Superior temporal gyrus (tissue), 1 donor: ENCODE measurements at regions not wholly inside any gene's neighbourhood (a gene's known extent, or its start where the extent isn't known, plus 50 kb on each side); places are given as distances from the start of the nearest gene placed in this dataset.
"Not testable (repeated sequence)": the region's sequence is repeated elsewhere in the genome, so short reads cannot be mapped to it uniquely, and the experiment has no call there.

ENCODE experiments used
- DNase-seq: peaks from one replicate; pipeline ENCODE4 v3.0.0-alpha.2; 2016; ENCODE audit errors: extremely low spot score

DNA sequence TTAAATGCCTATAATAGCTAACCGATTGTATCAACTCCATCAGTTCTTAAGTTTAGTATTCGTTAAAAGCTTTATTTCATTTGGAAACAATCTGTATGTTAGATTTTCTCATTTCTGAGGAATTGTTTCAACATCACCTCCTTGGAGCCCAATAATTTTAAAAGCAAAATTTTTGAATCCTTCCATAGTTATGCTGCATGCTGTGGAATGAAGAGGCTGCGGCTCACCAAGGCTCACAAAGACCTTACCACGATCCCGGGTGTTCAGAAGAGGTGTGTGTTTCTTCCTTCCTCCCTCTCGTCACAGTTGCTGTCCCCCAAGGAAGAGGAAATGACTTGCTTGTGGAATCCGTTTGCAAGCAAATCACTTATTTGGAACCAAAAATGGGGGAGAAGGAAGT lies 143.8 kb downstream of the FGF1 start:
- no peak for DNase-seq

- DNase-seq: no peak
Measured at GRCh38 chr5:142540922-142541422, 144.9 kb downstream of the FGF1 start.

- no peak for DNase-seq
Measured at GRCh38 chr5:142539154-142539740, 146.6 kb downstream of the FGF1 start.

GRCh38 chr5:142537938-142538337 lies 148.0 kb downstream of the FGF1 start:
- no peak for DNase-seq

- no peak for DNase-seq
Measured at GRCh38 chr5:142532781-142533176, 153.1 kb downstream of the FGF1 start.

DNA sequence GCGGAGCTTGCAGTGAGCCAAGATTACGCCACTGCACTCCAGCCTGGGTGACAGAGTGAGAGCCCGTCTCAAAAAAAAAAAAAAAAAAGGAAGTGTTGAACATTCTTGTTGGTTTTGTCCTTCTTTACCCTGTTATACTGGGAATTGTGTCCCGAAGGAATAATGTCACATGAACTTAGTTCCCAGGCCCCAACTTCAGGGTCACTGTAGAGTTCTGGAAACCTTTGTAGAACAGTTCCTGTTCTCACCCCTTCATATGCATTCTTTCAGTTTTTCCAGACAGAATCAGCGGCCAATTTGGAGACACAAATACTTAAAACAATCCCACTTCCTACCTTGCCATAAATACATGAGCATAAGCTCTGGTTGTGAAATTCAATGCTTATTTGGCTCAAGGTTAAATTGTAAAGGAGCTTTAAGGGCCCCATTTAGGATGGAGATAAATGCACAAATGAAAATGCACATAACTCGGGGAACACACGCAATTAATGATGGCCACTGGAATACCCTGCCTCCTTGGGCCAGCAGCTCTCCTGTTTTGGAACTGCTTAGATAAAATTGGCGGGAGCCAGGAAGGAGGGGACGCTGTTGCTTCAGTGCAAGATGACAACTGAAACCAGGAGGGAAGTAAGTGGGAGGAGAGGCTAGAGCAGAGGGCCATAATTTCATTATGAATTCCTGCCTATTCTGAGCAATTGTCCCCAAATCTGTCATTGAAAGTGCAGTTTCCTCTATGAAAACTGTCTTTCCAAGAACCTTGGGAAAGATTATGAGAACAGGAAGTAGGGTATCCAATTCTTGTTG lies 153.7 kb downstream of the FGF1 start:
- no peak for DNase-seq

GRCh38 chr5:142530904-142531303 lies 155.0 kb downstream of the FGF1 start:
- no peak for DNase-seq

GRCh38 chr5:142529626-142530278 lies 156.1 kb downstream of the FGF1 start:
- DNase-seq: no peak

DNA sequence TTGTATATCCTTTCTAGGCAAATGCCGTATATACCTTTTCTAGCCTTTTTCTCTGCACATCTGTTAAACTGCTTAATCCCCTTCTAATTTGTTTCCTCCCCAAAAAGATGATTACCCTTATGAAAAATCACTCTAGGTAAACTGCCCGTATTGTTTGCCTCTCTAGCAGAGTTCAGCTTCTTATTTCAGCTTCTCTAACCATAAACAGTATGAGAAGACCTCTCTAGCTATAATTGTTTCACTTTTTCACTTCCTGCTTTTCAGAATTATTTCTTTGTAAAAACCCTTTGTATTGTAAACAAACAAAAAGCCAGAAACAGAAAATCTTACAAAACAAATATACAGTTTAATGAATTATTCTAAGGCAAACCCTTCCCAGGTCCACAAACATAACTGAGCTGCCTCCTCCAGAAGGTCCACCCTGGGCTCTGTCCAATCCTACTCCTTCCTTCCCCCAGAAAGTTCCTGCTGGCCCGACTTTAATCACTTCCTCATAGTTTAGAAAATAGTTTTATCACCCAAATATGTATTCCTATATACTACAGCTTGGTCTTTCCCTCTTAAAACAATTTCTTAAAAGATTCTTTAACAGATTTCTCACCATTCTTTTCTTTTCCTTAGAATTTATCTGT lies 158.1 kb downstream of the FGF1 start:
- DNase-seq: no peak

- no peak for DNase-seq
Measured at GRCh38 chr5:142527234-142527633, 158.7 kb downstream of the FGF1 start.

DNA sequence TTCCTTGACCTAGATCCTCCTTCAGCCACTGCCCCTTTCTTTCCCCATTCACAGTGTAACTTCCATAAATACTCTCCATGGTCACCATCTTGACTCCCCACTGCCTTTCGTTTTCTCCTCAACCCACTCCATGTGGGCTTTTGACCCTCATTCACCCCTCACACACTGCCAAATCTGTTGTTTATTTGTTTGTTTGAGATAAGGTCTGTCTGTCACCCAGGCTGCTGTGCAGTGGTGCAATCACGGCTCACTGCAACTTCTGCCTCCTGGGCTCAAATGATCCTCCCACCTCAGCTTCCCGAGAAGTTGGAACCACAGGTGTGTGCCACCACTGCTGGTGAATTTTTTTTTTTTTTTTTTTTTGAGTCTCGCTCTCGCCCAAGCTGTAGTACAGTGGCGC lies 162.9 kb downstream of the FGF1 start:
- no peak for DNase-seq

GRCh38 chr5:142521706-142522105 lies 164.2 kb downstream of the FGF1 start:
- DNase-seq: no peak

GRCh38 chr5:142520885-142521284 lies 165.0 kb downstream of the FGF1 start:
- no peak for DNase-seq

DNA sequence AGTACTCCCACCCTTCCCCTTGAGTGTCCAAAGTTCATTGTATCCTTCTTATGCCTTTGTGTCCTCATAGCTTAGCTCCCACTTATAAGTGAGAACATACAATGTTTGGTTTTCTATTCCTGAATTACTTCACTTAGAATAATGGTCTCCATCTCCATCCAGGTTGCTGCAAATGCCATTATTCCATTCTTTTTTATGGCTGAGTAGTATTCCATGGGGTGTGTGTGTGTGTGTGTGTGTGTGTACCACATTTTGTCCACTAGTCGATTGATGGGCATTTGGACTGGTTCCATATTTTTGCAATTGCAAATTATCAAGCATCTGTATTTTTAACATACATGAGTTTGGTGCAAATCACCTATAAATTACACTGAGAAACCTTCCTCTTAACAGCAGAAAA lies 166.0 kb downstream of the FGF1 start:
- not testable (repeated sequence) for DNase-seq

- DNase-seq: no peak
Measured at GRCh38 chr5:142517840-142518239, 168.1 kb downstream of the FGF1 start.

GRCh38 chr5:142516732-142517131 lies 169.2 kb downstream of the FGF1 start:
- DNase-seq: no peak

DNA sequence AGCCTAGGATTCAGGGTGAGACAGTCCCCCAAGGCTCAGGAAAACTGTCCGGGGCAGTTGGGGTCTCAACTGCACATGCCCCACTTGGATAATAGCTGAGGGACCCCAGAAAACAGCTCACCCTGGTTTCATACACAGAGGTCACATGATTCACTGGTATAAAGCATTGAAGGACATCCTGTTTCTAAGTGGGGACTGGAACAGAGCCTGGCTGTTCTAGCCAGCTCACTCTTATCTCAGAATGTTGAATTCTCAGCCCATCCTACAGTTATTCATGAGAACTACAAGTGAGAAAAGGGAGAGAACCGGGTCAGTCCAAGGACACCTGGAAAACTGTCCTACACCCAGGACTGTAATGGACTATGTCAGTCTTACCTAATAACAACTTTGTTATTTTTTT lies 170.9 kb downstream of the FGF1 start:
- no peak for DNase-seq

- DNase-seq: no peak
Measured at GRCh38 chr5:142514196-142514595, 171.7 kb downstream of the FGF1 start.

- DNase-seq: no peak
Measured at GRCh38 chr5:142512043-142513042, 173.5 kb downstream of the FGF1 start.

GRCh38 chr5:142511358-142511757 lies 174.5 kb downstream of the FGF1 start:
- no peak for DNase-seq

DNA sequence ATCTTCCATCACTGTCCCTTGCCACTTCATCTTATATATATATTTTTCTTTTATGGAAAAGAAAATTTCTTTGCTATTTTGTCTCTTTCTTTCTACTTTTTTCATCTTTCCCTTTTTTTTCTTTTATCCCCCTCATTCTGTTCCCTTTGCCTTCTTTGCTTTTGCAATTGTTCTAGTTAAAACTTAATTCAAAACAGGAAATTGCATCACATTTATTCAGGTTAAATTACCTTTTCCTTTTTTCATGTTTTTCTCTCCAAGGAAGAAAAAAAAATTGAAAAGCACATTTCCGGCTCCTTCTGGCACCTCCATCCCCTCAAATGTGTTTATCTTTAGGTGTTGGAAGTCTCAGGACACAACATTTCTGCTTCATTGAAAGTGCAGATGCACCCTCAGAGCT lies 176.9 kb downstream of the FGF1 start:
- DNase-seq: no peak
